ENCODE measurements at regions not wholly inside any gene's neighbourhood (a gene's known extent, or its start where the extent isn't known, plus 50 kb on each side); places are given as distances from the start of the nearest gene placed in this dataset.

GRCh38 chr2:15736396-15737180 lies 144.9 kb downstream of the DDX1 start:
- no peak for ATAC-seq (replicated peaks in 1 of 2)

GRCh38 chr2:15737314-15738224 lies 145.9 kb downstream of the DDX1 start:
- Mint-ChIP-seq H3K36me3 (ENCODE audit: insufficient read depth in 2 of 2) (no peaks in the 10 kb centered on the region), H3K9me3 (peaks cover 0 to 1% of the 10 kb centered on the region in 2 donors), H3K27ac (no peak overlapping the region), H3K4me3 (no peak overlapping the region), H3K27me3 (ENCODE audit: low read depth) (no peaks in the 10 kb centered on the region), H3K4me1 (ENCODE audit: low read depth) (no peaks in the 10 kb centered on the region)
- no peak for DNase-seq
- ATAC-seq (replicated peaks in 1 of 2): no peak

More at GRCh38 chr2:15736396-15737180, 144.9 kb downstream of the DDX1 start:
- Mint-ChIP-seq H3K4me3 (no peak overlapping the region), H3K36me3 (ENCODE audit: insufficient read depth in 2 of 2) (no peaks in the 10 kb centered on the region), H3K27ac (no peak overlapping the region), H3K4me1 (ENCODE audit: low read depth) (no peaks in the 10 kb centered on the region), H3K27me3 (ENCODE audit: low read depth) (peaks cover 3% of the 10 kb centered on the region), H3K9me3 (no peaks in the 10 kb centered on the region)
- no peak for DNase-seq

GRCh38 chr2:15738225-15738546 lies 146.5 kb downstream of the DDX1 start:
- no peaks in the 10 kb centered on the region for H3K4me1 Mint-ChIP-seq (ENCODE audit: low read depth)

GRCh38 chr2:15738943-15739342 lies 147.3 kb downstream of the DDX1 start:
- H3K4me1 Mint-ChIP-seq (ENCODE audit: low read depth): no peaks in the 10 kb centered on the region
- H3K27me3 Mint-ChIP-seq (ENCODE audit: low read depth): no peaks in the 10 kb centered on the region
- DNase-seq (no peak), ATAC-seq (replicated peaks in 1 of 2) (no peak)
- no peaks in the 10 kb centered on the region for H3K36me3 Mint-ChIP-seq (ENCODE audit: insufficient read depth in 2 of 2)
- H3K9me3 Mint-ChIP-seq: peaks cover 0 to 1% of the 10 kb centered on the region in 2 donors
- no peak overlapping the region for H3K27ac Mint-ChIP-seq
- no peak overlapping the region for H3K4me3 Mint-ChIP-seq

More at GRCh38 chr2:15738225-15738546, 146.5 kb downstream of the DDX1 start:
- H3K27me3 Mint-ChIP-seq (ENCODE audit: low read depth): no peaks in the 10 kb centered on the region
- ATAC-seq (replicated peaks in 1 of 2) (no peak), DNase-seq (no peak)
- H3K36me3 Mint-ChIP-seq (ENCODE audit: insufficient read depth in 2 of 2): no peaks in the 10 kb centered on the region
- H3K9me3 Mint-ChIP-seq: peaks cover 0 to 1% of the 10 kb centered on the region in 2 donors
- H3K4me3 Mint-ChIP-seq: no peak overlapping the region
- H3K27ac Mint-ChIP-seq: no peak overlapping the region

GRCh38 chr2:15744820-15745219 lies 153.2 kb downstream of the DDX1 start:
- H3K4me1 Mint-ChIP-seq (ENCODE audit: low read depth): no peaks in the 10 kb centered on the region
- DNase-seq (no peak), ATAC-seq (replicated peaks in 1 of 2) (no peak)
- no peak overlapping the region for H3K27ac Mint-ChIP-seq
- no peaks in the 10 kb centered on the region for H3K36me3 Mint-ChIP-seq (ENCODE audit: insufficient read depth in 2 of 2)
- H3K9me3 Mint-ChIP-seq: peaks cover 0 to 1% of the 10 kb centered on the region in 2 donors
- no peaks in the 10 kb centered on the region for H3K27me3 Mint-ChIP-seq (ENCODE audit: low read depth)
- H3K4me3 Mint-ChIP-seq: no peak overlapping the region

GRCh38 chr2:15745350-15745749 lies 153.7 kb downstream of the DDX1 start:
- DNase-seq: no peak
- H3K27ac Mint-ChIP-seq: no peak overlapping the region
- no peaks in the 10 kb centered on the region for H3K27me3 Mint-ChIP-seq (ENCODE audit: low read depth)
- H3K36me3 Mint-ChIP-seq (ENCODE audit: insufficient read depth in 2 of 2): no peaks in the 10 kb centered on the region
- no peaks in the 10 kb centered on the region for H3K4me1 Mint-ChIP-seq (ENCODE audit: low read depth)
- peaks cover 0 to 1% of the 10 kb centered on the region in 2 donors for H3K9me3 Mint-ChIP-seq
- no peak overlapping the region for H3K4me3 Mint-ChIP-seq
- no peak for ATAC-seq (replicated peaks in 1 of 2)

GRCh38 chr2:15745907-15746702 lies 154.4 kb downstream of the DDX1 start:
- H3K27ac Mint-ChIP-seq: no peak overlapping the region
- ATAC-seq (replicated peaks in 1 of 2) (no peak), DNase-seq (no peak)
- H3K27me3 Mint-ChIP-seq (ENCODE audit: low read depth): no peaks in the 10 kb centered on the region
- H3K9me3 Mint-ChIP-seq: peaks cover 0 to 1% of the 10 kb centered on the region in 2 donors
- no peaks in the 10 kb centered on the region for H3K4me1 Mint-ChIP-seq (ENCODE audit: low read depth)
- no peaks in the 10 kb centered on the region for H3K36me3 Mint-ChIP-seq (ENCODE audit: insufficient read depth in 2 of 2)
- no peak overlapping the region for H3K4me3 Mint-ChIP-seq

GRCh38 chr2:15746703-15747550 lies 155.3 kb downstream of the DDX1 start:
- ATAC-seq (replicated peaks in 1 of 2) (no peak), DNase-seq (no peak)
- no peaks in the 10 kb centered on the region for H3K36me3 Mint-ChIP-seq (ENCODE audit: insufficient read depth in 2 of 2)
- no peaks in the 10 kb centered on the region for H3K27me3 Mint-ChIP-seq (ENCODE audit: low read depth)
- H3K9me3 Mint-ChIP-seq: no peaks in the 10 kb centered on the region
- no peaks in the 10 kb centered on the region for H3K4me1 Mint-ChIP-seq (ENCODE audit: low read depth)
- H3K4me3 Mint-ChIP-seq: no peak overlapping the region
- no peak overlapping the region for H3K27ac Mint-ChIP-seq

- H3K4me1 Mint-ChIP-seq (ENCODE audit: low read depth): no peaks in the 10 kb centered on the region
- H3K27me3 Mint-ChIP-seq (ENCODE audit: low read depth): no peaks in the 10 kb centered on the region
- DNase-seq (no peak), ATAC-seq (replicated peaks in 1 of 2) (no peak)
- no peaks in the 10 kb centered on the region for H3K9me3 Mint-ChIP-seq
- no peak overlapping the region for H3K27ac Mint-ChIP-seq
- no peak overlapping the region for H3K4me3 Mint-ChIP-seq
- H3K36me3 Mint-ChIP-seq (ENCODE audit: insufficient read depth in 2 of 2): no peaks in the 10 kb centered on the region
Observed at GRCh38 chr2:15747603-15748471, 156.2 kb downstream of the DDX1 start.

- H3K36me3 Mint-ChIP-seq (ENCODE audit: insufficient read depth in 2 of 2): no peaks in the 10 kb centered on the region
- ATAC-seq (replicated peaks in 1 of 2) (no peak), DNase-seq (peak; percentile 3 to 8)
- H3K9me3 Mint-ChIP-seq: no peaks in the 10 kb centered on the region
- H3K4me3 Mint-ChIP-seq: no peak overlapping the region
- no peaks in the 10 kb centered on the region for H3K4me1 Mint-ChIP-seq (ENCODE audit: low read depth)
- H3K27me3 Mint-ChIP-seq (ENCODE audit: low read depth): no peaks in the 10 kb centered on the region
- H3K27ac Mint-ChIP-seq: no peak overlapping the region
Observed at GRCh38 chr2:15748736-15749323, 157.2 kb downstream of the DDX1 start.

Measured in activated T-cell treated with anti-CD3 and anti-CD28 coated beads, Interleukin-2, amount 50 U/mL, for 72 hours (primary cell).